Suprapubic skin (tissue), 4 donors: ENCODE measurements at regions not wholly inside any gene's neighbourhood (a gene's known extent, or its start where the extent isn't known, plus 50 kb on each side); places are given as distances from the start of the nearest gene placed in this dataset.

ENCODE experiments used
- EP300 ChIP-seq: sonication (generic); formaldehyde crosslinking; IDR thresholded peaks from one replicate; pipeline ENCODE4 v1.6.1; 2017; ENCODE audit warnings: antibody characterized with exemption
- POLR2A ChIP-seq, 2 donors: fragments of 450-650 bp; IDR thresholded peaks; one replicate each; pipeline ENCODE4 v1.6.1; 2017; ENCODE audit warnings: antibody characterized with exemption in 2 of 2, mild to moderate bottlenecking in 2 of 2, moderate library complexity in 2 of 2
- POLR2AphosphoS5 ChIP-seq, 3 donors: sonication (generic); formaldehyde crosslinking; IDR thresholded peaks; one replicate each; pipeline ENCODE4 v1.6.1; 2017; ENCODE audit warnings: antibody characterized with exemption in 3 of 3
- TF ChIP-seq, protein P1 (sequence below), 2 donors: fragments of 200-600 bp in 1 of 2; fragments of 450-650 bp in 1 of 2; sonication (generic) in 1 of 2; IDR thresholded peaks; one replicate each; pipeline ENCODE4 v1.5.1; 2016 to 2019; ENCODE audit warnings: antibody characterized with exemption in 2 of 2, mild to moderate bottlenecking in 1 of 2, moderate library complexity in 1 of 2

DNA sequence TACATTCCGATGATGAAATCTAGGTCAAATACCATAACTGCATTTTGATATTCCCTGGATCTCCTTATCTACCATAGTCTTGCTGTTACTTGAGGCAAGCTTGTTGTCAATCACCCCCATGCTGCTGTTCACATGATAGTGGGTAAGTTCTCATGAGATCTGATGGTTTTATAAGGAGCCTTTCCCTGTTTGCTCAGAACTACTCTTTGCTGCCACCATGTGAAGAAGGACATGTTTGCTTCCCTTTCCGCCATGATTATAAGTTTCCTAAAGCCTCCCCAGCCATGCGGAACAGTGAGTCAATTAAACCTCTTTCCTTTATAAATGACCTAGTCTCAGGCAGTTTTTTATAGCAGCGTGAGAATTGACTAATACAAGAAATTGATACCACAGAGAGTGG, 432.0 kb downstream of the GLUD2 start:
- TF ChIP-seq EP300 (no peak), POLR2AphosphoS5 (IDR thresholded peaks at IDR 0.05) (no peak), POLR2A (IDR thresholded peaks at IDR 0.05) (no peak)
- TF ChIP-seq, protein P1, sequence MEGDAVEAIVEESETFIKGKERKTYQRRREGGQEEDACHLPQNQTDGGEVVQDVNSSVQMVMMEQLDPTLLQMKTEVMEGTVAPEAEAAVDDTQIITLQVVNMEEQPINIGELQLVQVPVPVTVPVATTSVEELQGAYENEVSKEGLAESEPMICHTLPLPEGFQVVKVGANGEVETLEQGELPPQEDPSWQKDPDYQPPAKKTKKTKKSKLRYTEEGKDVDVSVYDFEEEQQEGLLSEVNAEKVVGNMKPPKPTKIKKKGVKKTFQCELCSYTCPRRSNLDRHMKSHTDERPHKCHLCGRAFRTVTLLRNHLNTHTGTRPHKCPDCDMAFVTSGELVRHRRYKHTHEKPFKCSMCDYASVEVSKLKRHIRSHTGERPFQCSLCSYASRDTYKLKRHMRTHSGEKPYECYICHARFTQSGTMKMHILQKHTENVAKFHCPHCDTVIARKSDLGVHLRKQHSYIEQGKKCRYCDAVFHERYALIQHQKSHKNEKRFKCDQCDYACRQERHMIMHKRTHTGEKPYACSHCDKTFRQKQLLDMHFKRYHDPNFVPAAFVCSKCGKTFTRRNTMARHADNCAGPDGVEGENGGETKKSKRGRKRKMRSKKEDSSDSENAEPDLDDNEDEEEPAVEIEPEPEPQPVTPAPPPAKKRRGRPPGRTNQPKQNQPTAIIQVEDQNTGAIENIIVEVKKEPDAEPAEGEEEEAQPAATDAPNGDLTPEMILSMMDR (IDR thresholded peaks at IDR 0.05) = no peak
